ENCODE measurements at regions not wholly inside any gene's neighbourhood (a gene's known extent, or its start where the extent isn't known, plus 50 kb on each side); places are given as distances from the start of the nearest gene placed in this dataset.

GRCh38 chr13:108120856-108121255 lies 94.5 kb downstream of the LIG4 start:
- no peak overlapping the region for H3K4me3 ChIP-seq (ENCODE audit: low read depth in 2 of 2, low read length in 1 of 2)
- H4K20me1 ChIP-seq (ENCODE audit: insufficient read depth), result no peaks in the 10 kb centered on the region

GRCh38 chr13:108120302-108120701 lies 95.0 kb downstream of the LIG4 start:
- Histone ChIP-seq H2AFZ (ENCODE audit: low read depth) (no peak overlapping the region), H3K27ac (ENCODE audit: low read depth in 2 of 2, low read length in 1 of 2) (no peak overlapping the region), H3K79me2 (ENCODE audit: insufficient read depth) (no peaks in the 10 kb centered on the region), H3K4me3 (ENCODE audit: low read depth in 2 of 2, low read length in 1 of 2) (no peak overlapping the region), H3K9ac (no peak overlapping the region), H3K4me2 (no peak overlapping the region), H3F3A (replicated peaks; ENCODE audit: insufficient read depth) (no peaks in the 10 kb centered on the region), H3K36me3 (replicated peaks in 1 of 2; ENCODE audit: control insufficient read depth in 1 of 2, insufficient read depth in 2 of 2, low read length in 1 of 2) (no peaks in the 10 kb centered on the region), H3K27me3 (ENCODE audit: insufficient read depth) (no peaks in the 10 kb centered on the region), H4K20me1 (ENCODE audit: insufficient read depth) (no peaks in the 10 kb centered on the region), H3K9me3 (no peaks in the 10 kb centered on the region), H3K9me2 (no peaks in the 10 kb centered on the region), H3K4me1 (ENCODE audit: control insufficient read depth in 1 of 2, insufficient read depth in 2 of 2, low read depth in 1 of 2, low read length in 1 of 2) (no peaks in the 10 kb centered on the region)
- ChIA-PET CTCF (interaction anchor here (1.2 kb wide), 1 partner anchor 10 kb away, joined by 3 read pairs; no protein-coding TSS in a partner anchor), POLR2A (no interaction called here)
- no peak for DNase-seq
- 23% methylated on average over 6 of the region's 6 CpGs for WGBS (ENCODE audit: low lambda C conversion rate)
- no peak for TF ChIP-seq MXI1 (IDR thresholded peaks at IDR 0.05; ENCODE audit: low read depth, low read length)
- no peak for TF ChIP-seq TCF12 (IDR thresholded peaks at IDR 0.05)
- no peak for TF ChIP-seq EP300 (IDR thresholded peaks at IDR 0.05; ENCODE audit: borderline replicate concordance in 1 of 2, low read depth in 1 of 2, low read length in 1 of 2)
- TF ChIP-seq MEF2A (IDR thresholded peaks at IDR 0.05; ENCODE audit: borderline replicate concordance, low read depth), result no peak
- TF ChIP-seq EZH2phosphoT487 (IDR thresholded peaks at IDR 0.05; ENCODE audit: borderline replicate concordance, low read depth), result no peak
- no peak for TF ChIP-seq ZBTB33 (IDR thresholded peaks at IDR 0.05; ENCODE audit: borderline replicate concordance, low read depth)
- TF ChIP-seq, protein P1, sequence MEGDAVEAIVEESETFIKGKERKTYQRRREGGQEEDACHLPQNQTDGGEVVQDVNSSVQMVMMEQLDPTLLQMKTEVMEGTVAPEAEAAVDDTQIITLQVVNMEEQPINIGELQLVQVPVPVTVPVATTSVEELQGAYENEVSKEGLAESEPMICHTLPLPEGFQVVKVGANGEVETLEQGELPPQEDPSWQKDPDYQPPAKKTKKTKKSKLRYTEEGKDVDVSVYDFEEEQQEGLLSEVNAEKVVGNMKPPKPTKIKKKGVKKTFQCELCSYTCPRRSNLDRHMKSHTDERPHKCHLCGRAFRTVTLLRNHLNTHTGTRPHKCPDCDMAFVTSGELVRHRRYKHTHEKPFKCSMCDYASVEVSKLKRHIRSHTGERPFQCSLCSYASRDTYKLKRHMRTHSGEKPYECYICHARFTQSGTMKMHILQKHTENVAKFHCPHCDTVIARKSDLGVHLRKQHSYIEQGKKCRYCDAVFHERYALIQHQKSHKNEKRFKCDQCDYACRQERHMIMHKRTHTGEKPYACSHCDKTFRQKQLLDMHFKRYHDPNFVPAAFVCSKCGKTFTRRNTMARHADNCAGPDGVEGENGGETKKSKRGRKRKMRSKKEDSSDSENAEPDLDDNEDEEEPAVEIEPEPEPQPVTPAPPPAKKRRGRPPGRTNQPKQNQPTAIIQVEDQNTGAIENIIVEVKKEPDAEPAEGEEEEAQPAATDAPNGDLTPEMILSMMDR (IDR thresholded peaks at IDR 0.05), result no peak
- TF ChIP-seq RFX5 (IDR thresholded peaks at IDR 0.05; ENCODE audit: low read length), result no peak
- TF ChIP-seq PBX3 (IDR thresholded peaks at IDR 0.05), result no peak
- TF ChIP-seq NFIC (IDR thresholded peaks at IDR 0.05; ENCODE audit: borderline replicate concordance), result no peak
- TF ChIP-seq TEAD4 (IDR thresholded peaks at IDR 0.05; ENCODE audit: borderline replicate concordance, insufficient read depth), result no peak
- no peak for TF ChIP-seq RAD21 (IDR thresholded peaks at IDR 0.05; ENCODE audit: low read length)
- no peak for TF ChIP-seq YY1 (IDR thresholded peaks at IDR 0.05; ENCODE audit: low read depth)

More at GRCh38 chr13:108120856-108121255, 94.5 kb downstream of the LIG4 start:
- Histone ChIP-seq H3K9ac (no peak overlapping the region), H3K27ac (ENCODE audit: low read depth in 2 of 2, low read length in 1 of 2) (no peak overlapping the region), H3K9me3 (no peaks in the 10 kb centered on the region), H3K79me2 (ENCODE audit: insufficient read depth) (no peaks in the 10 kb centered on the region), H3K4me1 (ENCODE audit: control insufficient read depth in 1 of 2, insufficient read depth in 2 of 2, low read depth in 1 of 2, low read length in 1 of 2) (no peaks in the 10 kb centered on the region), H3K27me3 (ENCODE audit: insufficient read depth) (no peaks in the 10 kb centered on the region), H3K9me2 (no peaks in the 10 kb centered on the region), H3F3A (replicated peaks; ENCODE audit: insufficient read depth) (no peaks in the 10 kb centered on the region), H3K4me2 (no peak overlapping the region), H2AFZ (ENCODE audit: low read depth) (no peak overlapping the region), H3K36me3 (replicated peaks in 1 of 2; ENCODE audit: control insufficient read depth in 1 of 2, insufficient read depth in 2 of 2, low read length in 1 of 2) (no peaks in the 10 kb centered on the region)
- no peak for DNase-seq
- ChIA-PET CTCF (no interaction called here), POLR2A (no interaction called here)
- WGBS (ENCODE audit: low lambda C conversion rate), result 31% methylated on average over 7 of the region's 7 CpGs
- no peak for TF ChIP-seq FOSL2 (IDR thresholded peaks at IDR 0.05; ENCODE audit: borderline replicate concordance, low read depth)
- TF ChIP-seq ZBTB33 (IDR thresholded peaks at IDR 0.05; ENCODE audit: borderline replicate concordance, low read depth), result no peak
- TF ChIP-seq CHD2 (IDR thresholded peaks at IDR 0.05; ENCODE audit: low read length, partially characterized antibody), result no peak
- no peak for TF ChIP-seq TCF12 (IDR thresholded peaks at IDR 0.05)
- no peak for TF ChIP-seq GABPA (IDR thresholded peaks at IDR 0.05; ENCODE audit: low read depth)
- TF ChIP-seq TEAD4 (IDR thresholded peaks at IDR 0.05; ENCODE audit: borderline replicate concordance, insufficient read depth), result no peak
- no peak for TF ChIP-seq NRF1 (IDR thresholded peaks at IDR 0.05; ENCODE audit: low read depth, low read length)
- TF ChIP-seq FOXJ3 (CRISPR knock-in tag; IDR thresholded peaks at IDR 0.05), result no peak
- TF ChIP-seq, protein P2, sequence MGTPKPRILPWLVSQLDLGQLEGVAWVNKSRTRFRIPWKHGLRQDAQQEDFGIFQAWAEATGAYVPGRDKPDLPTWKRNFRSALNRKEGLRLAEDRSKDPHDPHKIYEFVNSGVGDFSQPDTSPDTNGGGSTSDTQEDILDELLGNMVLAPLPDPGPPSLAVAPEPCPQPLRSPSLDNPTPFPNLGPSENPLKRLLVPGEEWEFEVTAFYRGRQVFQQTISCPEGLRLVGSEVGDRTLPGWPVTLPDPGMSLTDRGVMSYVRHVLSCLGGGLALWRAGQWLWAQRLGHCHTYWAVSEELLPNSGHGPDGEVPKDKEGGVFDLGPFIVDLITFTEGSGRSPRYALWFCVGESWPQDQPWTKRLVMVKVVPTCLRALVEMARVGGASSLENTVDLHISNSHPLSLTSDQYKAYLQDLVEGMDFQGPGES (IDR thresholded peaks at IDR 0.05; ENCODE audit: low read depth, low read length), result no peak
